BJ (cell line): ENCODE measurements at regions not wholly inside any gene's neighbourhood (a gene's known extent, or its start where the extent isn't known, plus 50 kb on each side); places are given as distances from the start of the nearest gene placed in this dataset.

Experiments used
- CTCF ChIA-PET: fragments of 350-600 bp; formaldehyde crosslinking; extraction: SDS; loops from one replicate; lab custom pipeline; 2021; ENCODE audit warnings: antibody characterized with exemption, inconsistent platforms; lab: Yijun Ruan, JAX
- POLR2A ChIA-PET: fragments of 300-600 bp; sonication (Branson Sonifier 250); formaldehyde crosslinking; extraction: SDS; loops from one replicate; lab custom pipeline; 2021; ENCODE audit warnings: antibody characterized with exemption; lab: Charles Lee
- DNase-seq: peaks from one replicate; pipeline ENCODE4 v3.0.0-alpha.2; 2011; ENCODE audit warnings: low read depth
- H3K27me3 ChIP-seq: 2 replicates; pipeline ENCODE4 v1.6.0; 2011; ENCODE audit warnings: low read length; ENCODE audit not compliant: control insufficient read depth, insufficient read depth
- H3K36me3 ChIP-seq: 2 replicates; pipeline ENCODE4 v1.5.1; 2011; ENCODE audit warnings: low read length; ENCODE audit not compliant: control insufficient read depth, insufficient read depth
- H3K4me3 ChIP-seq: 2 replicates; pipeline ENCODE4 v1.5.1; 2011; ENCODE audit warnings: low read depth, mild to moderate bottlenecking, control low read depth, low read length
- TF ChIP-seq, protein P1 (sequence below): IDR thresholded peaks from 2 replicates; pipeline ENCODE4 v1.5.1; 2011; ENCODE audit warnings: low read depth, mild to moderate bottlenecking, control low read depth, inconsistent platforms, low read length, moderate library complexity; ENCODE audit not compliant: insufficient read depth

DNA sequence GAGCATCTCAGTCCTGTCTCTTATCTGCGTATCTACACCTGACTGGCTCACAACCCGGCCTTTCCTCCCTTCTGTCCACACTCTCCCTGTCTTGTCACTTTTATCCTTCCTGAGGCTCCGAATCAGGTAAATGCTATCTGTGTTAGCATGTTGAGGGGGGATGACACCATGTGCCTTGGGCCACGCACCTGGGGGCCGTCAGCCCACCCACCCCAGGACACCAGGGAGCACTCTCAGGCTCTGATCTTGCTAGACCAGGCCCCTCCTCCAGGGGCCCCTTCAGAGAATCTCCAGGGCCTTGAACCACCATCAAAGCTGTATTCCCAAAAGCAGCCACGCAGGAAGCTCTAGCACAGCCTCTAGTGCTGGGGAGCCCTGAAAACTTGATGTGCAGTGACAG, 278.7 kb upstream of the SHH start:
- H3K4me3 ChIP-seq, result no peak overlapping the region
- no peaks in the 10 kb centered on the region for H3K36me3 ChIP-seq
- ChIA-PET POLR2A (no interaction called here), CTCF (no interaction called here)
- DNase-seq, result no peak
- no peaks in the 10 kb centered on the region for H3K27me3 ChIP-seq
- TF ChIP-seq, protein P1, sequence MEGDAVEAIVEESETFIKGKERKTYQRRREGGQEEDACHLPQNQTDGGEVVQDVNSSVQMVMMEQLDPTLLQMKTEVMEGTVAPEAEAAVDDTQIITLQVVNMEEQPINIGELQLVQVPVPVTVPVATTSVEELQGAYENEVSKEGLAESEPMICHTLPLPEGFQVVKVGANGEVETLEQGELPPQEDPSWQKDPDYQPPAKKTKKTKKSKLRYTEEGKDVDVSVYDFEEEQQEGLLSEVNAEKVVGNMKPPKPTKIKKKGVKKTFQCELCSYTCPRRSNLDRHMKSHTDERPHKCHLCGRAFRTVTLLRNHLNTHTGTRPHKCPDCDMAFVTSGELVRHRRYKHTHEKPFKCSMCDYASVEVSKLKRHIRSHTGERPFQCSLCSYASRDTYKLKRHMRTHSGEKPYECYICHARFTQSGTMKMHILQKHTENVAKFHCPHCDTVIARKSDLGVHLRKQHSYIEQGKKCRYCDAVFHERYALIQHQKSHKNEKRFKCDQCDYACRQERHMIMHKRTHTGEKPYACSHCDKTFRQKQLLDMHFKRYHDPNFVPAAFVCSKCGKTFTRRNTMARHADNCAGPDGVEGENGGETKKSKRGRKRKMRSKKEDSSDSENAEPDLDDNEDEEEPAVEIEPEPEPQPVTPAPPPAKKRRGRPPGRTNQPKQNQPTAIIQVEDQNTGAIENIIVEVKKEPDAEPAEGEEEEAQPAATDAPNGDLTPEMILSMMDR, result no peak

GRCh38 chr7:156089222-156089621, 277.0 kb upstream of the SHH start:
- H3K4me3 ChIP-seq, result no peak overlapping the region
- TF ChIP-seq, protein P1, result no peak
- H3K27me3 ChIP-seq, result no peaks in the 10 kb centered on the region
- ChIA-PET POLR2A (no interaction called here), CTCF (no interaction called here)
- no peak for DNase-seq
- H3K36me3 ChIP-seq, result no peaks in the 10 kb centered on the region

GRCh38 chr7:156088115-156088514, 275.9 kb upstream of the SHH start:
- DNase-seq, result no peak
- no peaks in the 10 kb centered on the region for H3K36me3 ChIP-seq
- no peaks in the 10 kb centered on the region for H3K27me3 ChIP-seq
- TF ChIP-seq, protein P1, result no peak
- CTCF ChIA-PET, result no interaction called here
- POLR2A ChIA-PET, result no interaction called here
- H3K4me3 ChIP-seq, result no peak overlapping the region

DNA sequence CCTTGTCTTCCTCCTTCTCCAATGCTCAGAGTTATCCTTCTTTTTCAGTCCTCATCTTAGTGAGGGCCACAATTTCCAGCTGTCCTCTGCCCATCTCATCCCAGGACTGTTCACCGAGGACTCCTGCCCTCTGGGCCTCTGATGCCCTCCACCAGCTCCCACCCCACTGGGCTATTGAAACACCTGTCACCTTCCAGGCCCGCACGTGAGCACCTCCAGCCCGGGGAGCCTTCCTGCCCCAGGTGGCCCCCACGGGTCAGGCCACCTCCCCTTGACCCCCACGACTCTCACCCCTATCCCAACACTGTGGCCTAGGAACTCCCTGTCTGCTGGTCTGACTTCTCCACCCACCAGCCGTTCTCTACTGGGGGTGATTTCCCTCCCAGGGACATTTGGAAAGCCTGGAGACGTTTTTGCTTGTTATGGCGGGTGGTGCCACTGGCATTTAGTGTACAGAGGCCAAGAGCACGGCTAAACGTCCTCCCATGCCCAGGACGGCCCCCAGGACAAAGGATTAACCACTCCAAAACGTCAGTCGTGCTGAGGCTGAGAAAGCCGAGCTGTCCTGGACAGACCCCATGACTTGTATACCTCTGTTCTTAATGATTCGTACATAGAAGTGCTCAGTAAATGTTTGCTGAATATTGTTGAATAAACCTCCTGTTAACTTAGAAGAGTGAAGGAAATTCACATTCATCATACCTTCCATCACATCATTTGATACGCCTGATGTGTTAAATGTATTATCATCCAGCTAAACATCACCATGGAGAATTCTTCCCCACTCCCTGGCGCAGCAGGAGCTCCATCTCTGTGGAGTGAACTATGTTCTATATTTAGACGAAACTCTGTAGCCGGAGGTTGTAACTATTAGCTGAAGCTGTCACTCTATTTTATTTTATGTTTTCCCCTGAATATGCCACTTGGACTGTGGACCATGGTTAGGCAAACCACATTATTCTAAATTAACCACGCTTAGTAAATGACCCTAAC, 270.1 kb upstream of the SHH start:
- DNase-seq, result no peak
- H3K36me3 ChIP-seq, result no peaks in the 10 kb centered on the region
- TF ChIP-seq, protein P1, result no peak
- no peaks in the 10 kb centered on the region for H3K27me3 ChIP-seq
- ChIA-PET POLR2A (no interaction called here), CTCF (no interaction called here)
- no peak overlapping the region for H3K4me3 ChIP-seq

- DNase-seq, result no peak
- CTCF ChIA-PET, result no interaction called here
Observed at GRCh38 chr7:156080596-156080995, 268.3 kb upstream of the SHH start.

More at GRCh38 chr7:156080596-156080995, 268.3 kb upstream of the SHH start:
- POLR2A ChIA-PET, result no interaction called here
- H3K4me3 ChIP-seq, result no peak overlapping the region
- TF ChIP-seq, protein P1, result no peak
- H3K27me3 ChIP-seq, result no peaks in the 10 kb centered on the region
- H3K36me3 ChIP-seq, result no peaks in the 10 kb centered on the region
